ENCODE measurements at regions not wholly inside any gene's neighbourhood (a gene's known extent, or its start where the extent isn't known, plus 50 kb on each side); places are given as distances from the start of the nearest gene placed in this dataset.

DNA sequence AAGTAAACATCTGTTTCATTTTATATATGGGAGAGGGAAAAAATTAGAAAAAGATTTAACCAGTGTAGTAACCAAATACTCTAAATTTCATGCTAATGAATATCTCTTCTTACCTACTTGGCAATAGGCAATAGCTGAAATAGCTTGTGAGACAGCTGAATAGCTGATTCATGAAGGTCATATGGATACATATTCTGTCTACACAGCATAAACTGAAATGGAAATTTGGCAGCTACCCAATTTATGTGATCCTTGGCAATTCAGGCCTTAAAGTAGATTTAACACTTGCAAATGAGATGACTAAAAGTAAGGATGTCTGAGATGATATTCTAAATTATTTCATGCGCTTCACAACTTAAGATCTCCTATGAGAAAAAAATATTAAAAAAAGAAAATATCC, 261.2 kb upstream of the SEMA3A start:
- Histone ChIP-seq H4K20me1 (ENCODE audit: insufficient read depth, low read length) (no peaks in the 10 kb centered on the region), H3K27me3 (replicated peaks; ENCODE audit: insufficient read depth, low read length) (no peaks in the 10 kb centered on the region), H3K36me3 (replicated peaks; ENCODE audit: insufficient read depth, low read length) (no peaks in the 10 kb centered on the region), H3K79me2 (ENCODE audit: low read length) (no peaks in the 10 kb centered on the region), H3K9me2 (replicated peaks; ENCODE audit: insufficient read depth, low read length) (no peaks in the 10 kb centered on the region), H3K9me3 (replicated peaks; ENCODE audit: insufficient read depth, low read length) (no peaks in the 10 kb centered on the region), H3K4me2 (ENCODE audit: low read depth, low read length) (no peak overlapping the region), H2AFZ (ENCODE audit: low read length) (no peak overlapping the region), H3K4me3 (ENCODE audit: low read length) (no peak overlapping the region), H3F3A (ENCODE audit: insufficient read depth, low read length) (no peaks in the 10 kb centered on the region), H3K9ac (ENCODE audit: low read length) (no peak overlapping the region), H3K27ac (ENCODE audit: low read length) (no peak overlapping the region), H3K4me1 (ENCODE audit: low read length) (no peaks in the 10 kb centered on the region)
- TF ChIP-seq, protein P1, sequence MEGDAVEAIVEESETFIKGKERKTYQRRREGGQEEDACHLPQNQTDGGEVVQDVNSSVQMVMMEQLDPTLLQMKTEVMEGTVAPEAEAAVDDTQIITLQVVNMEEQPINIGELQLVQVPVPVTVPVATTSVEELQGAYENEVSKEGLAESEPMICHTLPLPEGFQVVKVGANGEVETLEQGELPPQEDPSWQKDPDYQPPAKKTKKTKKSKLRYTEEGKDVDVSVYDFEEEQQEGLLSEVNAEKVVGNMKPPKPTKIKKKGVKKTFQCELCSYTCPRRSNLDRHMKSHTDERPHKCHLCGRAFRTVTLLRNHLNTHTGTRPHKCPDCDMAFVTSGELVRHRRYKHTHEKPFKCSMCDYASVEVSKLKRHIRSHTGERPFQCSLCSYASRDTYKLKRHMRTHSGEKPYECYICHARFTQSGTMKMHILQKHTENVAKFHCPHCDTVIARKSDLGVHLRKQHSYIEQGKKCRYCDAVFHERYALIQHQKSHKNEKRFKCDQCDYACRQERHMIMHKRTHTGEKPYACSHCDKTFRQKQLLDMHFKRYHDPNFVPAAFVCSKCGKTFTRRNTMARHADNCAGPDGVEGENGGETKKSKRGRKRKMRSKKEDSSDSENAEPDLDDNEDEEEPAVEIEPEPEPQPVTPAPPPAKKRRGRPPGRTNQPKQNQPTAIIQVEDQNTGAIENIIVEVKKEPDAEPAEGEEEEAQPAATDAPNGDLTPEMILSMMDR (IDR thresholded peaks at IDR 0.05; ENCODE audit: low read length) = no peak
- no peak for TF ChIP-seq EZH2phosphoT487 (IDR thresholded peaks at IDR 0.05; ENCODE audit: low read length)
- TF ChIP-seq EZH2 (optimal IDR thresholded peaks at IDR 0.05; ENCODE audit: low read depth, low read length) = no peak
- no peak for DNase-seq

DNA sequence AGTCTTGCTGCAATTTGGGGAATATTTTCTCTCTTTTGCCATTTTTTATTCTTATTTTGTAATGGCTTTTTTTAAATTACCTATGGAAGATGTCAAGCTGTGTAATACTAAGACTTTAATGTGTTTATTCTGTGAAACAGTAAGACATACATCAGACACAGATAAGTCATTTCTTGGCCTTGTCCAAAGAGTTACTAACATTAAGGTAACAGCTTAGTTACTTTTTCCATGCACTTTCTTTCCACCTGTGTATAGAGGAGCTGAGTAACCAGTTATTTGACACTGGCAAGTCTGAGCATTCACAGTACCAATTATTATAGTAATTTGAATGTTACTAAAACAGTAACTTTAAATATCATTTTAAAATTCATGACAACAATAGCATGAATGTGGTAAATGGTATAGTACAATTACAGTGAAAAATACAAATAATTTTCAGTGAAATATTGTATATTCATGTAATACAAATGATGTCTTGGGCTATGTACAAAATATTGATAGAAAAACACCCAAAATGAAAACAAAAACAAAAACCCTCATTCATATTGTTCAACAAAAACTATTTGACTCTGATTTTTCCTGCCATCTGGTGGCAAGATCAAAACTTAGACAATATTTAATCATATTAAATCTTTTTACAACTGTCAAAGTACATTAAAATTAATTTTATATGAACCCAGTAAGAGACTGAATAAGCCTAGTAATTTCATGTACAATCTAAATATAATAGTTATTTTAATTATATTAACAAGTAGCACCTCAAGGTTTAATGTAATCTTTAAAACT, 259.8 kb upstream of the SEMA3A start:
- H3K9me2 ChIP-seq (replicated peaks; ENCODE audit: insufficient read depth, low read length) = no peaks in the 10 kb centered on the region
- H4K20me1 ChIP-seq (ENCODE audit: insufficient read depth, low read length) = no peaks in the 10 kb centered on the region
- H3K9ac ChIP-seq (ENCODE audit: low read length) = no peak overlapping the region
- H3K79me2 ChIP-seq (ENCODE audit: low read length) = no peaks in the 10 kb centered on the region
- H3K4me3 ChIP-seq (ENCODE audit: low read length) = no peak overlapping the region
- no peak for DNase-seq
- no peaks in the 10 kb centered on the region for H3K9me3 ChIP-seq (replicated peaks; ENCODE audit: insufficient read depth, low read length)
- H3K27ac ChIP-seq (ENCODE audit: low read length) = no peak overlapping the region
- no peaks in the 10 kb centered on the region for H3K4me1 ChIP-seq (ENCODE audit: low read length)
- H3K27me3 ChIP-seq (replicated peaks; ENCODE audit: insufficient read depth, low read length) = no peaks in the 10 kb centered on the region
- no peak overlapping the region for H3K4me2 ChIP-seq (ENCODE audit: low read depth, low read length)
- no peaks in the 10 kb centered on the region for H3F3A ChIP-seq (ENCODE audit: insufficient read depth, low read length)
- TF ChIP-seq EZH2 (optimal IDR thresholded peaks at IDR 0.05; ENCODE audit: low read depth, low read length) (no peak), EZH2phosphoT487 (IDR thresholded peaks at IDR 0.05; ENCODE audit: low read length) (no peak)
- TF ChIP-seq, protein P1 (IDR thresholded peaks at IDR 0.05; ENCODE audit: low read length) = no peak
- no peaks in the 10 kb centered on the region for H3K36me3 ChIP-seq (replicated peaks; ENCODE audit: insufficient read depth, low read length)
- no peak overlapping the region for H2AFZ ChIP-seq (ENCODE audit: low read length)

DNA sequence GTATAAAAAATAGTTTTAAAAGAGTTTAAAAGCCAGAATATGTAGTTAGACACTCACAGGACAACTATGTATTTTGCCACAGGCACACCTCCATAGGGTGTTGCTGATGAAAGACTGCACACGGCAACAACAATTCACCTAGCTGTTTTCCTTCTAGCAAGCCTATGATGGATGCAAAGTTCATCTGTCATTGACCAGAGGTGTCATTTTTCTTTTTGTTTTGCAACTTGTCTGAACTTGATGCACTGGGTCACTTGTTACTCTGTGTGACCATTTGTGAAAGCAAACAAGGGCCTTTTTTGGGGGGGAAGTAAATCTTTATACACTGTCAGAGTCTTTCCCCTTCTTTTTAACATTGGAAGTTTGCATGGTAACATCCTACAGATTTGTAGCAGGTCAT, 258.0 kb upstream of the SEMA3A start:
- Histone ChIP-seq H3F3A (ENCODE audit: insufficient read depth, low read length) (no peaks in the 10 kb centered on the region), H3K36me3 (replicated peaks; ENCODE audit: insufficient read depth, low read length) (no peaks in the 10 kb centered on the region), H3K9ac (ENCODE audit: low read length) (no peak overlapping the region), H2AFZ (ENCODE audit: low read length) (no peak overlapping the region), H3K27ac (ENCODE audit: low read length) (no peak overlapping the region), H4K20me1 (ENCODE audit: insufficient read depth, low read length) (no peaks in the 10 kb centered on the region), H3K79me2 (ENCODE audit: low read length) (no peaks in the 10 kb centered on the region), H3K27me3 (replicated peaks; ENCODE audit: insufficient read depth, low read length) (no peaks in the 10 kb centered on the region), H3K9me3 (replicated peaks; ENCODE audit: insufficient read depth, low read length) (no peaks in the 10 kb centered on the region), H3K9me2 (replicated peaks; ENCODE audit: insufficient read depth, low read length) (no peaks in the 10 kb centered on the region), H3K4me3 (ENCODE audit: low read length) (no peak overlapping the region), H3K4me1 (ENCODE audit: low read length) (no peaks in the 10 kb centered on the region), H3K4me2 (ENCODE audit: low read depth, low read length) (no peak overlapping the region)
- TF ChIP-seq EZH2 (optimal IDR thresholded peaks at IDR 0.05; ENCODE audit: low read depth, low read length) (no peak), EZH2phosphoT487 (IDR thresholded peaks at IDR 0.05; ENCODE audit: low read length) (no peak)
- TF ChIP-seq, protein P1 (IDR thresholded peaks at IDR 0.05; ENCODE audit: low read length) = no peak
- DNase-seq = no peak

Data from MM.1S (cell line).